SH-SY5Y (cell line): ENCODE measurements at regions not wholly inside any gene's neighbourhood (a gene's known extent, or its start where the extent isn't known, plus 50 kb on each side); places are given as distances from the start of the nearest gene placed in this dataset.

Source experiments
- GATA2 ChIP-seq: IDR thresholded peaks from 2 replicates; pipeline ENCODE4 v1.6.1; 2011; ENCODE audit warnings: mild to moderate bottlenecking, low read depth, low read length
- GATA3 ChIP-seq: IDR thresholded peaks from 2 replicates; pipeline ENCODE4 v1.6.1; 2011; ENCODE audit warnings: low read depth, mild to moderate bottlenecking, low read length, moderate library complexity

- no peak for TF ChIP-seq GATA2
- TF ChIP-seq GATA3, result no peak
These were observed 395.3 kb downstream of the NYAP2 start for GRCh38 chr2:225794652-225795400.
